ENCODE measurements at regions not wholly inside any gene's neighbourhood (a gene's known extent, or its start where the extent isn't known, plus 50 kb on each side); places are given as distances from the start of the nearest gene placed in this dataset.

DNA sequence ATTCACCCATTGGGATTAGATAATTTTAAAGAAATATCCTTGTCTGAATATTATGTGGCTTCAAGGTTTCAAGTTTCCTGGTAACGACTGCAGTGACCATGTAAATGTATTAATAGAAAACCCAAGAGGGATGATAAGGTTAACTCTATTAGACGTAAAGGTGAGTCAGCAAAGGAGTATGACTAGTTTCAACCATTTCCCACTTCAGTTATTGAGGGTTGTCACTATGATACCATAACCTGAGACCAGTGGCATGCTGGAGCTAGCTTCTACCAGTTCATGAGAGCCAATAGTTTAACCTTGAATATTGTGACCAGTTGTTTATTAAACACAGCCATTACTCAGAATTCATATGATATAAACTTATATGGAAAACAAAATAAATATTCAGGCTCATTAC lies 270.1 kb downstream of the TMA16 start:
- Mint-ChIP-seq H3K9me3 (no peaks in the 10 kb centered on the region), H3K27ac (no peak overlapping the region), H3K4me1 (ENCODE audit: low read depth in 2 of 2) (no peaks in the 10 kb centered on the region), H3K36me3 (ENCODE audit: insufficient read depth) (no peaks in the 10 kb centered on the region), H3K27me3 (no peaks in the 10 kb centered on the region), H3K4me3 (no peak overlapping the region)
- ATAC-seq (replicated peaks), result no peak
- no peak for DNase-seq

DNA sequence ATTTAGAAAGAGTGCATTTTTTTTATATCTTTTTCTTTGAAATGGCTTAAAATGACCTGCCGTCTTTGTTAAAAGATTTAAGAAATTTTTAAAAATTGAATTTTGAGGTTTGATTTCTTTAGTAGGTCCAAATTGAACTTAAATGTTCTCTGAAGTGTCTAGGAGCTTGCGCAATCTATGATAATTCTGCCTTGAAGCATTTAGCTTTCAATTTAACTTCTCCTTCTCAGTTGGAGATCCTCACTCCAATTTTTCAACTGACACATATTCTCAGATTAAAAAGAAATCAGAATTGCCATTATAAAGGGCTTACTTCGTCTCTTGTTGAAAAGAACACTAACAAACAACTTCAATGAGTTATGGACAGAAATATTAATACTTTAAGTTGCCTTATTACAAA lies 273.5 kb downstream of the TMA16 start:
- H3K9me3 Mint-ChIP-seq, result no peaks in the 10 kb centered on the region
- no peak overlapping the region for H3K27ac Mint-ChIP-seq
- no peak for ATAC-seq (replicated peaks)
- no peaks in the 10 kb centered on the region for H3K4me1 Mint-ChIP-seq (ENCODE audit: low read depth in 2 of 2)
- no peak for DNase-seq
- H3K27me3 Mint-ChIP-seq, result no peaks in the 10 kb centered on the region
- H3K36me3 Mint-ChIP-seq (ENCODE audit: insufficient read depth), result no peaks in the 10 kb centered on the region
- no peak overlapping the region for H3K4me3 Mint-ChIP-seq

DNA sequence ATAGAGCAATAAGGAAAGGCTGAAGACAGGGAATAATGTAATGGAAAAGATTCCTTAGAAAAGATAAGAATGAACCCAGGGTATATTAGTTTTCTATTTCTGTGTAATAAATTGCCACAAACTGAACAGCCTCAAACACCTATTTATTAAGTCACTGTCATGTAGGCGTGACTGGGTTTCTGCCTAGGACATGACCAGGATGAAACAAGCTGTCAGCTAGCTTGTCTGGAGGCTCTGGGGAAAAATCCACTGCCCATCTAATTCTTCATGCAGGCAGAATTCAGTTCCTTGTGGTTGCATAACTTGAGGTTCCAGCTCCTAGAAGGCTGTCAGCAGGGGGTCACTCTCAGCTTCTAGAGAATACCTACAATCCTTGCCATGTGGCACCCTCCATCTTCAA lies 277.7 kb downstream of the TMA16 start:
- H3K9me3 Mint-ChIP-seq, result peaks cover 0 to 2% of the 10 kb centered on the region in 2 donors
- H3K36me3 Mint-ChIP-seq (ENCODE audit: insufficient read depth), result no peaks in the 10 kb centered on the region
- no peak overlapping the region for H3K4me3 Mint-ChIP-seq
- H3K27ac Mint-ChIP-seq, result no peak overlapping the region
- H3K27me3 Mint-ChIP-seq, result no peaks in the 10 kb centered on the region
- H3K4me1 Mint-ChIP-seq (ENCODE audit: low read depth in 2 of 2), result no peaks in the 10 kb centered on the region
- ATAC-seq (replicated peaks) (no peak), DNase-seq (no peak)

DNA sequence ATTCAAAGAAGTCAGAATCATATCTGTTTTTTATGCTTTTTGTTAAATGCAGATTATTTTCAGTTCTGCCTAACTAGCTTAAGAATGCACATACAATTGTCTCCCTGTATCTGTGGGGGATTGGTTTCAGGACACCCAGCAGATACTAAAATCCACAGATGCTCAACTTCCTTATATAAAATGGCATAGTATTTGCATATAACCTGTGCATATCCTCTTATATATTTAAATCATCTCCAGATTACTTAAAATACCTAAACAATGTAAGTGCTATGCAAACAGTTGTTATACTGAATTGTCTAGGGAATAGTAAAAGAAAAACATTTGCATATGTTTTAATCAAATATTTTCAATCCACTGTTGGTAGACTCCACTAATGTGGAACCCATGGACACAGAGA lies 279.4 kb downstream of the TMA16 start:
- peaks cover 0 to 2% of the 10 kb centered on the region in 2 donors for H3K9me3 Mint-ChIP-seq
- H3K4me1 Mint-ChIP-seq (ENCODE audit: low read depth in 2 of 2), result no peaks in the 10 kb centered on the region
- no peak overlapping the region for H3K27ac Mint-ChIP-seq
- no peak overlapping the region for H3K4me3 Mint-ChIP-seq
- H3K27me3 Mint-ChIP-seq, result no peaks in the 10 kb centered on the region
- no peak for ATAC-seq (replicated peaks)
- H3K36me3 Mint-ChIP-seq (ENCODE audit: insufficient read depth), result no peaks in the 10 kb centered on the region
- DNase-seq, result no peak

DNA sequence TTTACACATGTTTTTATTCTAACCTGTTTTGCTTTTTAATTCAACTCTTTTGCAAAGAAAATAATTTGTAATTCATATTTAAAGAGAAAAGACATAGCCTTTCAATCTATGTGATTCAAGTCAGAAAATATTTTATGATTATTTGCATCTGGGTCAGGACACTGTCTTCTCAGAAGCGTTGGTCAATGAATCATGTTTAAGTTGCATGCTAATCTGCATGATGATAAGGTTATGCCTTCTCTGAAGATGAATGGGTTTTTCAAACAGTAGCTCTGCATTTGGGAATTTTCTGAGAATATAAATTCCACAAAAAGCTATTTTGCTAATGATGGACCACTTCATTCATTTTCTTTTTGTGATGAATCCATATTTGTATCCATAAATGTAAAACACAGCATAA lies 282.5 kb downstream of the TMA16 start:
- Mint-ChIP-seq H3K4me1 (ENCODE audit: low read depth in 2 of 2) (no peaks in the 10 kb centered on the region), H3K27ac (no peak overlapping the region), H3K4me3 (no peak overlapping the region), H3K36me3 (ENCODE audit: insufficient read depth) (no peaks in the 10 kb centered on the region), H3K27me3 (no peaks in the 10 kb centered on the region), H3K9me3 (peaks cover 0 to 2% of the 10 kb centered on the region in 2 donors)
- DNase-seq (no peak), ATAC-seq (replicated peaks) (no peak)

DNA sequence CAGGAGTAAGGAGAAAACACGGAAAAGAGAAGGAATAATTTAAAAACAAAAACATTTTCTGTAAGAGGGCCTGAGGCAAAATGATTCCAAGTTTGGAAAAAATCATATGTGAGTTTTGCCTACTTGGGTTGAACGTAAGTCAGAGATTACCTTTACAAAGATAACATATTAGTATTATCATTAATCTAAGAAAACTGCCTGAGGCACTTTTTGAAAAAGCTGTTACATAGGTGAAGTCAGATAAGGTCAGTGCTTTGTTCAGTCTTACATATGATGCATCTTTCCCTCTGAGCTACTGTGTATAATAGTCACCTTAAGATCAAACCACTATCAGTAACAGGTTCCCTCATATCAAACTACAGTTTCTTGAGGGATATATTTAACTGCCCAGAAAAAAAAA lies 287.2 kb downstream of the TMA16 start:
- Mint-ChIP-seq H3K9me3 (peaks cover 0 to 2% of the 10 kb centered on the region in 2 donors), H3K4me3 (no peak overlapping the region), H3K27me3 (no peaks in the 10 kb centered on the region), H3K36me3 (ENCODE audit: insufficient read depth) (no peaks in the 10 kb centered on the region), H3K27ac (no peak overlapping the region), H3K4me1 (ENCODE audit: low read depth in 2 of 2) (no peaks in the 10 kb centered on the region)
- no peak for DNase-seq
- no peak for ATAC-seq (replicated peaks)

DNA sequence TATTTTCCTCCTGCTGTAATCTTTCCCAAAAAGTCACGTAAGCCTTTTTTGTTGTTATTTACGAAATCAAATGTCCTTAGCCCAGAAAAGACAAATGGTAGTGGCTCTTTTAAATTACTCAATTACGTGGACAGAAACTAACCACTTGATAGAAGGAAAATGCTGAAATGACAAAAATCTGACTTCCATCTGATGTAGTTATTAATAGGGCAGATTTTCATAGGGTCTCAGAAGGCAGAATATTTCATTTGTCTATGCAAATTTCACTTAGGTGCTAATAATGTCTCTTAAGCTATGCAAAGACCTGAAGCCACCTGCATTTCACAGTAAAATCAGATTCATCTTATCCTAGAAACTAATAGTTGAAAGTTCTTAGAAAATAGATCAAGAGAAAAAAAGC lies 295.7 kb downstream of the TMA16 start:
- Mint-ChIP-seq H3K9me3 (no peaks in the 10 kb centered on the region), H3K4me1 (ENCODE audit: low read depth in 2 of 2) (no peaks in the 10 kb centered on the region), H3K36me3 (ENCODE audit: insufficient read depth) (no peaks in the 10 kb centered on the region), H3K27me3 (no peaks in the 10 kb centered on the region), H3K4me3 (no peak overlapping the region), H3K27ac (no peak overlapping the region)
- DNase-seq (no peak), ATAC-seq (replicated peaks) (no peak)

DNA sequence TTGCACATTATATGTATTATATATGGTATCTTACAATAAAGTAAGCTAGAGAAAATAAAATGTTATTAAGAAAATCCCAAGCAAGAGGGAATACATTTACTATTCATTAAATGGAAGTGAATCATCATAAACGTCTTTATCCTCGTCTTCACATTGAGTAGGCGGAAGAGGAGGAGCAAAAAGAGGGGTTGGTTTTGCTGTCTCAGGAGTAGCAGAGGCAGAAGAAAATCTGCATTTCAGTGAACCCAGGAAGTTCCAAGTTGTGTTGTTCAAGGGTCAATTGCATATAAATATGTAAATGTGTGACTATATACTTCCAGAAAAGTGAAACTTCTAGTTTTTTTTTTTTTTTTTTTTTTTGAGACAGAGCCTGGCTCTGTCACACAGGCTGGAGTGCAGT lies 301.4 kb downstream of the TMA16 start:
- H3K27ac Mint-ChIP-seq, result no peak overlapping the region
- H3K4me1 Mint-ChIP-seq (ENCODE audit: low read depth in 2 of 2), result no peaks in the 10 kb centered on the region
- ATAC-seq (replicated peaks) (no peak), DNase-seq (no peak)
- H3K9me3 Mint-ChIP-seq, result no peaks in the 10 kb centered on the region
- no peaks in the 10 kb centered on the region for H3K36me3 Mint-ChIP-seq (ENCODE audit: insufficient read depth)
- no peak overlapping the region for H3K4me3 Mint-ChIP-seq
- H3K27me3 Mint-ChIP-seq, result no peaks in the 10 kb centered on the region

DNA sequence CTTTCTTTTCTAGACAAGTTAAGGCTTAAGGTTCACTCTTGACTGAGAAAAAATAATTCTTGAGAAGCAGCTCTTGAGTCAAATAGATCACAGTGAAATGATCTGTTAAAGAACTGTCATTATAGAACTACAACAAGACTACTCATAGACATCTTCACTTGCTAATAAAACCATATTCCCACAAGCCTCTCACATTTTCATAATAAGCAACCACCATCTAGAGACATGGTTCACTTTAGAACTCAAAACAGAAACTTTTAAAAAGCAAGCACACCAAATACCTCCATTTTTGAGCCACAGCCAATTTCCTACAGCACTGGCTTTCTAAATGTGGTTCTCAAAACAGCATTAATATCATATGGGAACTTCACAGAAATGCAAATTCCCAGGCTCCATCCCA lies 309.5 kb downstream of the TMA16 start:
- Mint-ChIP-seq H3K27me3 (no peaks in the 10 kb centered on the region), H3K9me3 (peaks cover 0 to 6% of the 10 kb centered on the region in 2 donors)
- no peak for ATAC-seq (replicated peaks)

DNA sequence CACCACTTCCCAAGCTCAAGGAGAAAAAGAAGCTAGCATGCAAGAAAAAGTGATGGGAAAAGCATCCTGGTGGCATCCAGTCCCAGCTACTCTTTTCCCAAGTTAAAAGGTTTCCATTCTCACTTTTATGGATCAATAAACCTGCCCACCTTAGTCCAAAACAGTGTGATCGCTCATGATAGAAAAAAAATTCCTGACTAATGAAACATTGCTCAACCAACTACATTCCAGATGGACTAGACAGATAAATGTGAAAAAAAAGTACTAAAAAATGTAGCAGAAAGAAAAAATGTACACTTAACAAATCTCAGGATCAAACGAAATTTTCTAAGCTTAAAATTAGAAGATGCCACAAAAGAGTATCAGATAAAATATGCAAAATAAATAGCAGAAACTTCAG lies 312.2 kb downstream of the TMA16 start:
- Mint-ChIP-seq H3K4me3 (no peak overlapping the region), H3K27me3 (no peaks in the 10 kb centered on the region), H3K27ac (no peak overlapping the region), H3K4me1 (ENCODE audit: low read depth in 2 of 2) (no peaks in the 10 kb centered on the region), H3K36me3 (ENCODE audit: insufficient read depth) (no peaks in the 10 kb centered on the region), H3K9me3 (peaks cover 0 to 6% of the 10 kb centered on the region in 2 donors)
- DNase-seq, result no peak
- no peak for ATAC-seq (replicated peaks)

More for the DNA sequence above, 309.5 kb downstream of the TMA16 start:
- no peak for DNase-seq
- no peak overlapping the region for H3K4me3 Mint-ChIP-seq
- H3K36me3 Mint-ChIP-seq (ENCODE audit: insufficient read depth), result no peaks in the 10 kb centered on the region
- no peak overlapping the region for H3K27ac Mint-ChIP-seq
- H3K4me1 Mint-ChIP-seq (ENCODE audit: low read depth in 2 of 2), result no peaks in the 10 kb centered on the region

DNA sequence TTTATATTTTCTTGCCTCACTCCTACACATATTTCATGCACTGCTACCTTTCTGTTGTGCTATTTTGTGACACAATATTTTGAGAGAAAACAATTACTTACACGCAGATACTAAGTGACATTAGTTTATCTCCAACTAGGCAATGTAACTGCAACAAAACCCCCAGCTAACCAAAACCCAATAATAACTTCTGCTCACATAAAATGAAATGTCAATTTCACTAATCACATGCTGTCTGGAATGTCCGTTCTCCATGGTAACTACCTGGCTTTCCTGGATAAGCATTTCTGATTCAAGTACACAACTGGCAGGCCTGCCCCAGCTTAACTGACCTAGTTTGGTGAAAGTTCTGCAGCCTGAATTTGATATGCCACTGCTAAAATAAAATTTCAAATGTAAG lies 313.5 kb downstream of the TMA16 start:
- Mint-ChIP-seq H3K36me3 (ENCODE audit: insufficient read depth) (no peaks in the 10 kb centered on the region), H3K4me1 (ENCODE audit: low read depth in 2 of 2) (no peaks in the 10 kb centered on the region), H3K27ac (no peak overlapping the region), H3K9me3 (peaks cover 0 to 5% of the 10 kb centered on the region in 2 donors), H3K4me3 (no peak overlapping the region), H3K27me3 (no peaks in the 10 kb centered on the region)
- DNase-seq (no peak), ATAC-seq (replicated peaks) (no peak)

DNA sequence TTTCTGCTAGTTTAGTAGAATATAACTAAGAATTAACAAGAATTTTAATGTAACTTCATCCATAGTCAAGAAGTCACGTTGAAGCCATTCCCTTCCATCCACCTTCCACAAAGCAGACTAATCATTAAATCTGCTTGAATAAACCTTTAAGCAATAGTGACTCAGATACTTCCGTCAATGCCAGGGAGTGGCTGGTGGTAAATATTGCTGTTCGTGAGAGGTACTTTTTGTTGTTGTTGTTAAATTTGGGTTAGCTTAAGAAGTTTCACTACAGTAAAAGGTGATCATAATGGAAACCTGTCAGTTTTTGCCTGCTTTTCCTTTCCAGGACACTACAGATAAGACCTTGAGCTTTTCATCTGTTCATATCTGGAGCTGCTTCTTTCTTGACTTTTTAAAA lies 316.3 kb downstream of the TMA16 start:
- H3K4me3 Mint-ChIP-seq, result no peak overlapping the region
- DNase-seq (no peak), ATAC-seq (replicated peaks) (no peak)
- H3K27ac Mint-ChIP-seq, result no peak overlapping the region
- H3K36me3 Mint-ChIP-seq (ENCODE audit: insufficient read depth), result no peaks in the 10 kb centered on the region
- H3K9me3 Mint-ChIP-seq, result peaks cover 0 to 3% of the 10 kb centered on the region in 2 donors
- no peaks in the 10 kb centered on the region for H3K27me3 Mint-ChIP-seq
- no peaks in the 10 kb centered on the region for H3K4me1 Mint-ChIP-seq (ENCODE audit: low read depth in 2 of 2)

DNA sequence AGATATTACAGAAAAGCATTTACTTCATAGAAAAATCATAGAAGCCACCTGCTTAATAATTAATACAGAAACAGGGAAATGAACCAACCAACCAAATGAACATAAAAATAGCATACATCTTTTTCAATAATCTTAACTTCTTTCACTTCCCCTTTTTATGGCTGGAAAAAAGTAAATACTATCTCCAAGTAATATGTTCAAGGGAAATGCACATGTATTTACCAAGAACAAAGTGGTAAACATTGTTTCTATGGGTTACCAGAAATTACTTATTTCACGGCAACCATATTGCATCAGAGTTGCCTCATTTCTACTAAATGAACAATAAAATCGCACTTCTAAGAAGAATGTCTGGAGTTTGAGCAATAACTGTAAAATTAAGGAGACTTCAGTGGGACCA lies 321.3 kb downstream of the TMA16 start:
- ATAC-seq (replicated peaks) (no peak), DNase-seq (no peak)
- no peak overlapping the region for H3K27ac Mint-ChIP-seq
- no peaks in the 10 kb centered on the region for H3K36me3 Mint-ChIP-seq (ENCODE audit: insufficient read depth)
- H3K4me1 Mint-ChIP-seq (ENCODE audit: low read depth in 2 of 2), result no peaks in the 10 kb centered on the region
- H3K9me3 Mint-ChIP-seq, result no peaks in the 10 kb centered on the region
- H3K27me3 Mint-ChIP-seq, result no peaks in the 10 kb centered on the region
- no peak overlapping the region for H3K4me3 Mint-ChIP-seq

DNA sequence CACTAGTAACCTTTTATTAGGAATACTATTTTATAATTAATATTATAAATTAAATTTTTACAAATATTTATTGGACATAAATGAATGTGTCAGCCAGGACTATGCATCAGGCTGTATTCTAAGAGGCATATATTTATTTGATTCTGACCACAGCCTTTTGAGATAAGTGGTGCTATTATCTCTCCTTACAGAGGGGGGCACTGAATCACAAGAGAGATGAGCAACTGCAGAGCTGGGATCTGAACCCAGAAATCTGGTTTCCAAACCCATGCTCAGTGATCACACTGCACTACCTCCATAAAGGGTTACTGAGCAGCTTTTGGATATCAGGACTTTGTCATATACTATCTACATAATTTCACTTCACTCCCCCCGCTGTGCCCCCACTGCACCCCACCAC lies 322.0 kb downstream of the TMA16 start:
- Mint-ChIP-seq H3K9me3 (no peaks in the 10 kb centered on the region), H3K36me3 (ENCODE audit: insufficient read depth) (no peaks in the 10 kb centered on the region), H3K4me3 (no peak overlapping the region), H3K4me1 (ENCODE audit: low read depth in 2 of 2) (no peaks in the 10 kb centered on the region), H3K27ac (no peak overlapping the region), H3K27me3 (no peaks in the 10 kb centered on the region)
- DNase-seq (no peak), ATAC-seq (replicated peaks) (no peak)

DNA sequence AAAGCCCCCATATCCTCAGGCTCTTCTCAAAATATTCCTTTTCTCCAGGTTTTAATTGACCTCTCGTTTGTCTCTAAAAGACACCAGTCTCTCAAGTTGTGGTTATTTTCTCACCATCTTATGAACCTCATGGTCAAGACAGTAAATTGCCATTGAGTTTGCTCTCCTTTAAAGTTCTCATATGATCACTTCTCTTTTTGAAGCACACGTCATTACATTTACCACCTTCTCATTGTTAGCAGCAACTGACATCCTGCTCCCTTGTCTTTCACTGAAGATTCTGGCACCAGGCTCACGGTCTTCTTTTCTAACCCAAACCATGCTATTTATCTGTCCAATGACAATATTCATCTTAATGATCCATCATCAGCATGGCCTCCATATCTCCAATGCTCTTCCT lies 324.2 kb downstream of the TMA16 start:
- ATAC-seq (replicated peaks), result no peak

More for the DNA sequence above, 324.2 kb downstream of the TMA16 start:
- no peaks in the 10 kb centered on the region for H3K36me3 Mint-ChIP-seq (ENCODE audit: insufficient read depth)
- H3K4me1 Mint-ChIP-seq (ENCODE audit: low read depth in 2 of 2), result no peaks in the 10 kb centered on the region
- DNase-seq, result no peak
- H3K4me3 Mint-ChIP-seq, result no peak overlapping the region
- no peaks in the 10 kb centered on the region for H3K27me3 Mint-ChIP-seq
- H3K9me3 Mint-ChIP-seq, result no peaks in the 10 kb centered on the region
- H3K27ac Mint-ChIP-seq, result no peak overlapping the region

Data from effector memory CD8-positive, alpha-beta T cell (primary cell).